NCI-H146 (cell line): ENCODE measurements at regions not wholly inside any gene's neighbourhood (a gene's known extent, or its start where the extent isn't known, plus 50 kb on each side); places are given as distances from the start of the nearest gene placed in this dataset.

Experiments used
- DNase-seq: peaks from one replicate; lab custom pipeline; 2025; lab: John Stamatoyannopoulos, UW

GRCh38 chr22:27638329-27639233 is 163.0 kb downstream of the MN1 start:
- DNase-seq: no peak

GRCh38 chr22:27639248-27640086 is 162.1 kb downstream of the MN1 start:
- no peak for DNase-seq

DNA sequence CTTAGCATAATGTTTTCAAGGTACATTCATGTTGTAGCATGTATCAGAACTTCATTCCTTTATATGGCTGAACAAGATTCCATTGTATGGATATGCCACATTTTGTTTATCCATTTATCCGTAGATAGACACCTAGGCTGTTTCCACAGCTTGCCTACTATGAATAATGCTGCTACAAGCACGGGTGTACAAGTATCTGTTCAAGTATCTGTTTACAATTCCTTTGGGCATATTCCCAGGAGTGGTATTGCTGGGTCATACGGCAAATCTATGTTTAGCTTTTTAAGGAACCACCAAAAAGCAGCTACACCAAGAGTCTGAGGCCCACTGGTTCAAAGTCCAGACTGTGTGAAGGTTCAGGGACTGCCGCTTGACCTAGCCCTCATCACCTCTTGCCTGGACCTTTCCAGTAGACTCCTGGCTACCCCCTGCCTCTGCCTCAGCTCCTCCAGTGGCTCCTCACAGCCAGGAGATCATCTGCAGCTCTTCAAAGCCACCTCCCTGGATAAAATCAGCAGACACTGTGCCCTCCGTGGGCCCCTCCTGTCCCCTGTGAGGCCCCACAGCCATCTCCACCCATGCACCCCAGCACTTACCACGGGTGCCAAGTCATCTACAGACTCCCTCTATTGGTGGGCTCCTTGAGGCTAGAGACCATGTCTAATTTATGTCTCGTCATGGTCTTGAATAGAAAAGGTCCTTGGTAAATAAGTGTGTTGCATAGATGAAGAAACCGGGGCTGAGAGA is 160.3 kb downstream of the MN1 start:
- no peak for DNase-seq

- DNase-seq: peak; percentile 83
Observed at GRCh38 chr22:27642104-27642800, 159.3 kb downstream of the MN1 start.

DNA sequence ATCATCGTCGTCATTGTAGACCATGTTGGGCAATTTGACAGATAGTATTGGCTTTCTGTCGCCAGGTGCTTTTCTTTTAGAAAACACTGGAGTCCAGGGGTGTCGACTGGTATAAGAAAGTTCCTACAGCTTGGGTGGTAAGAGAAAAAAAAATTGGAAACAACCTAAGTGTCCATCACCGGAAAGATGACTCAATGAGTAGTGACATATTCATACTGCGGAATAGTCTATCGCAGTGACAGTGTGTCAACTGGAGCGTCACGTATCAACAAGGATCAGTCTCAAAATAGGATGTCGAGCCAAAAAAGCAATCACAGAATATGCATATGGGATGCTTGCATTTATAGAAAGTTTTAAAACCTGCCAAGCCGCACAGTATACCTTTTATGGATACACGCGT is 157.6 kb downstream of the MN1 start:
- no peak for DNase-seq

GRCh38 chr22:27644566-27644965 is 157.0 kb downstream of the MN1 start:
- no peak for DNase-seq

DNA sequence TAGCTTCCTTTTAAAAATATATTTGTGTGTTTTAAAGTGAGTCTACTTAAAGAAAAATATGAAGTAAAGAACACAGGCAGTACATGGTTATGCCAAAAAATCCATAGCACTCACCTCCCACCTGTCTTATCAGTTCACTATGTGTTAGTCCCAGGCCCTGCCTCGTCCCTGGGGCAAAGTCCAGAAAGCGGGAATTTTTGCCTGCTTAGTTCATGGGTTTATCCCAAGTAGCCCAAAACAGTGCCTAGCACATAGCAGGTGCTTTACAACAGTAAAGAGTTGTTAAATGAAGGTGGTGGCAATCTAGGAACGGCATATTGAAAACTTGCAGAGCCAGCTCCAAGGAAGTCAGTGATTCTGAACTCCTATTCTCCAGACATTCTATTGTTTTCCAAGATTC is 154.0 kb downstream of the MN1 start:
- no peak for DNase-seq

- no peak for DNase-seq
Observed at GRCh38 chr22:27648074-27648473, 153.5 kb downstream of the MN1 start.

DNA sequence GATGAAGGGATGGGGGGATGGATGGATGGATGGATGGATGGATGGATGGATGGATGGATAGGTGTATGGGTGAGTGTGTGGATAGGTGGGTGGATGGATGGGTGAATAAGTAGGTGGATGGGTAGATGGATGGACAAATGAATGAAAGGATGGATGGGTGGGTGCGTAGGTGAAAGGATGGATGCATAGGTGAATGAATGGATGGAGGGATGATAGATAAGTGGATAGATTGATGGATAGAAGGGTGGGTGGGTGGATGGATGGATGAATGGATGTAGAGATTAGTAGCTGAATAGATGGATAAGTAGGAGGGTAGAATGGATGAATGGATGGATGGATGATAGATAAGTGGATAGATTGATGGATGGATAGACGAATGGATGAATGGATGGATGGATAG is 152.7 kb downstream of the MN1 start:
- DNase-seq: no peak

DNA sequence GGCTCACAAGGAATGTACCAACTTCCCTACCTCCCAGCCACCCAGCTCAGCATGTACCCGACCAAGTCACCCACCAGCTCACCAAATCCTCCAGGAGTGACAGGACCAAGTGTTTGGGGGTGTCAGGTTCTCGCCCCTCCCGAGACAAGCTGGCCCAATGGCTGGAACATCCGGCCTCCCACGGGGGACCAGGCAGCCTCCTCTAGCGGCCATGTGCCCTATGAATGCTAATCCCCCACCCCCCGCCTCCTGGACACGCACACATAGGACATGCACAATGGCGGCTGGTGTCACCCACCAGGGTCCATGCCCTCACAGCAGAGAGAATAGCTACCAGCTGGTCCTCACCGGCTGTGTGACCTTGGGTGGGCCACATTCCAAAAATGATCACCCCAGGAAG is 151.0 kb downstream of the MN1 start:
- no peak for DNase-seq

DNA sequence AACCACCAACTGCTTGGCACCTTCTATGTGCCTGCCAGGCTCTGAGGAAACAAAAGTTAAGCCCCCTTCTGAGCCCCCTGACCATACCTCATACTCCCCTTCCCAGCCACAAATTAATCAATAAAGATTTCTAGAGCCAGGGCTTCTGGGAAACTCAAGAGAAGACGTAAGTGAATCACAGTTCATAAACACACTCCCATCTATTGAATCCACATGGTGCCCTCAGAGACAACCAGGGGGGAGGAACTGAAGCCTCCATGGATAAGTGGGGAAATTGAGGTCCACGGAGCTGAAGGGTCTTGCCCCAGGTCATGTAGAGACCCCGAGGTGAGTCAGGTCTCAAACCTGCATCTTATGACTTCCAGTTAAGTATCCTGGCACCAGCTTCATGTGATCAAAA is 150.6 kb downstream of the MN1 start:
- DNase-seq: no peak

GRCh38 chr22:27651486-27651885 is 150.1 kb downstream of the MN1 start:
- no peak for DNase-seq

DNA sequence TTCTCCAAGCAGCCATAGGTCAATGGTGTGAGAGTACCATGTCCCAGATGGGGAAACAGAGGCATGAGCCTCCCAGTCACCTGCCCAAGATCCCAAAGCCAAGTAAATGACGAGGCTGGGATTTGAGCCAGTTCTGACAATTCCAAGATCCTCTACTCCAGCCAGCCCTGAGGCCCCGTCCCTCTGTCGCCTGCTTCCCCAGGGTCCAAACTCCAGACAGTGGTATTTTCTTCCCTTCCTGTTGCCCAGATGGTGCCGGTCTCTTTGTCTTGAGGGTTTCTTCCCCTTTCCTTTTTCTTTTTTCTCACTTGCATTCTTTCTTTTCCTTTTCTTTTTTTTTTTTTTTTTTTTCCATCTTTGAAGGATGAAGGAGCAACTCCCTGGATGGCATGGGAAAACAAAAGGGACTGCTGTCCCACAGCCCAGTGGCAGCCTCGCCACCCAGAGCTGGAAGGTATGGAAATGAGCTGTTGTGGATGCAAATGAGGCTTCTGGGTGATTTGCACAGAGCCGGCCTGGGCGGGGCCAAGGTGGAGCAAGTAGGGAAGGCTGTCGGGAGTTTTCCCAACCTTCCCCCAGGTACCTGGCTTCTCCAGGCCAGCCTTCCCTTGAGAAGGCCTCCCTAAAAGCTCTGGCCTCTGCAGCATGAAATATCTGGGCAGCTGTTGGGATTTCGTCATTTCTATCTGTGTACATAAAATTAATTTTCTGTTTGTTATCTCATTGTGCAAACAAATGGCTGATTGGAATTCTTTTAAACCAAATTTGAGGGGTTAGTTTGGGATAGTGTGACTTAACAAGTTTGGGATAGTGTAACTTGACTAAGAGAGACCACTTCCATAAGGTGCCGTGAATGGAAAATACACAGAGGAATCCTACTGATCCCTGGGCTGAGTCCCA is 146.8 kb downstream of the MN1 start:
- DNase-seq: no peak

- no peak for DNase-seq
Observed at GRCh38 chr22:27655582-27656185, 145.9 kb downstream of the MN1 start.

- no peak for DNase-seq
Observed at GRCh38 chr22:27656970-27657369, 144.6 kb downstream of the MN1 start.

DNA sequence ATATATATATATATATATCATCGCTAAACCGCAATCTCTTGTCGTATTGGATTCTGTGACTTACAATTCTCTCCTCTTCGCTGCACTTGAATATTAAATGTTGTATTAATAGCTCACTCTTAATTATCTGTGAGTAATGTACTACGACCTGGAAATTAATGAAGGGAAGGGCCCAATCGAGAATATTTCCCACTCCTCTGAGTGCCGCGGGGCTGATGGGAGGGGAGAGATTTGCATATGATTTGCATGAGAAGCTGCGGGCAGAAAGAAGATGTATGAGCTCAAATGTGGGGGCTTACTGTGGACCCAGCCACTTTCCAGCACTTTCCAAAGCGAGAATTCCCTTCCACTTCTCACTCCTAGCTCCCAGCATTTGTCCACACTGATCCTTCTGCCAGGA is 141.2 kb downstream of the MN1 start:
- DNase-seq: no peak

- no peak for DNase-seq
Observed at GRCh38 chr22:27662359-27663301, 138.9 kb downstream of the MN1 start.

DNA sequence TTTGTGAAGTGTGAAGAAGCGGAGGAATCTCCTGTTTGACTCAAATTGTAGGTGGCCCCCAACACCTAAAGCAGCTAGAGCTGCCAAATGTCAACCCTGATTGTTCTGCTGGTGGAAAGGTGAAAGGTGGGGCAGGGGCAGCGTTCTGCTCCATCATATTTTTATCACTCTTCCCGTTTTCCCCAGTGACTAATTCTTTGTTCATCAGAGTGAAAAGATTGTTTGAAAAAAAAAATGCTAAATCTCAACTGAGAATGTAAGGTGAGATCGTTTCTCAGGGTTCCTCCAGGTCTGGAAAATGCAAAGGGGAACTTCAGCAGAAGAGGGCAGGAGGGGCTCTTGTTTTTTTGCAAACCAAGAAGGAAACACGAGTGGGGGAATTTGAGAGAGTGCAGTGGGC is 137.7 kb downstream of the MN1 start:
- no peak for DNase-seq
